H1 (cell line): ENCODE measurements at regions not wholly inside any gene's neighbourhood (a gene's known extent, or its start where the extent isn't known, plus 50 kb on each side); places are given as distances from the start of the nearest gene placed in this dataset.

Experiments
- CTCF ChIP-seq, 3 experiments: IDR thresholded peaks; 1 replicate in 2 of 3; 2 replicates in 1 of 3; pipeline versions ENCODE4 v1.5.1 to v1.6.1; 2011; ENCODE audit warnings: low read length in 3 of 3, mild to moderate bottlenecking in 3 of 3, inconsistent platforms in 2 of 3, low read depth in 1 of 3, moderate library complexity in 1 of 3; ENCODE audit not compliant: insufficient read depth in 1 of 3; ENCODE audit errors: control extremely low read depth in 1 of 3
- GTF2F1 ChIP-seq: IDR thresholded peaks from 2 replicates; pipeline ENCODE4 v1.6.1; 2012; ENCODE audit warnings: low read depth, low read length, improper control_type of control experiment, borderline replicate concordance
- MAFK ChIP-seq: IDR thresholded peaks from 2 replicates; pipeline ENCODE4 v1.6.1; 2012; ENCODE audit warnings: low read depth, mild to moderate bottlenecking, improper control_type of control experiment, low read length

DNA sequence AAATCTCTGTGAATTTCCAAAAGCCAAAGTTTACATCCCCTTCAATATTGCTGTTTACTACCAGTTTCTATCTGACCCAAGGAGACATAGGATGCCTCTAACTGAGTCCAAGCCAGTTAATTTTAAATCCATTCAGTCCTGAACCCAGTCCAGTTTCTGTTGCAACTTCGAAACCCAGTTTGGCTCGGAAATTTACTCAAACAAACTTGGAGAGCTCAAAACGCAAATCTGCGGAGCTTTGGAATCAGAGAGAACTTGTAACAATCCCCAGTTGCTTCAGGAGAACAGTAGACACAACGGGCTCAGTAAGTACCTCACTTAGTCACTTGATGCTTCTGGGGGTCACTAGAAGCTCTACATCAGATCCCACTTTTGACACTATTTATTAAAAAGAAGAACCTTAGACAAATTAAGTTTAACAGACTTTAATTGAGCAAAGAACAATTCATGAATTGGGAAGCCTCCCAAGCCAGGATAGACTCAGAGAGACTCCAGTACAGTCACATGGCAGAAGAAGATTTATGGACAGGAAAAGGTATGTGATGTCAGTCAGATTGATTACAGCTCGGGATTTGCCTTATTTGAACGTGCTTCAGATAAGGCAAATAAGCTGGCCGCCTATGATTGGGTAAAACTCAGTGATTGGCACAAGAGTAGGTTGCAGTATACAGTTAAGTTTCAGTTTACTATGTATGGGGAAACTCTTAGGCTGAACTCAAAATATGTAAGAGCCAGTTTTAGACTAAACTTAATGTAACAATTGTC is 118.0 kb downstream of the RFPL4B start:
- TF ChIP-seq MAFK (no peak), CTCF (IDR thresholded peaks at IDR 0.05; ENCODE audit: control extremely low read depth in 1 of 3, insufficient read depth in 1 of 3, low read depth in 1 of 3, low read length in 3 of 3) (no peak), GTF2F1 (no peak)
